H9 (cell line): ENCODE measurements at regions not wholly inside any gene's neighbourhood (a gene's known extent, or its start where the extent isn't known, plus 50 kb on each side); places are given as distances from the start of the nearest gene placed in this dataset.

Source experiments
- DNase-seq: peaks from one replicate; pipeline ENCODE4 v3.0.0-alpha.2; 2017
- H2AFZ ChIP-seq: one replicate; pipeline ENCODE4 v1.6.1; 2013; ENCODE audit warnings: mild to moderate bottlenecking, low read length, control low read depth, moderate library complexity
- H2AK5ac ChIP-seq: 2 replicates; pipeline ENCODE4 v1.6.1; 2013; ENCODE audit warnings: low read length, control low read depth, mixed read lengths; ENCODE audit not compliant: insufficient read length
- H2BK120ac ChIP-seq: one replicate; pipeline ENCODE4 v1.6.1; 2013; ENCODE audit warnings: low read depth, mild to moderate bottlenecking, low read length, control low read depth, inconsistent platforms; ENCODE audit not compliant: poor library complexity, severe bottlenecking
- H2BK12ac ChIP-seq: 2 replicates; pipeline ENCODE4 v1.6.1; 2013; ENCODE audit warnings: low read length, control low read depth, mixed read lengths, low read depth; ENCODE audit not compliant: insufficient read length
- H2BK15ac ChIP-seq: 2 replicates; pipeline ENCODE4 v1.6.1; 2013; ENCODE audit warnings: low read depth, low read length, control low read depth
- H2BK20ac ChIP-seq: one replicate; pipeline ENCODE4 v1.6.1; 2013; ENCODE audit warnings: low read depth, mild to moderate bottlenecking, low read length, control low read depth, inconsistent platforms; ENCODE audit not compliant: poor library complexity, severe bottlenecking
- H2BK5ac ChIP-seq: 2 replicates; pipeline ENCODE4 v1.6.1; 2013; ENCODE audit warnings: low read length, control low read depth, mixed read lengths; ENCODE audit not compliant: insufficient read length
- H3K14ac ChIP-seq: 2 replicates; pipeline ENCODE4 v1.6.1; 2013; ENCODE audit warnings: low read length, control low read depth; ENCODE audit not compliant: insufficient read depth
- H3K18ac ChIP-seq: 2 replicates; pipeline ENCODE4 v1.6.1; 2013; ENCODE audit warnings: low read depth, mild to moderate bottlenecking, mixed read lengths, low read length, control low read depth; ENCODE audit not compliant: insufficient read length
- H3K23ac ChIP-seq: 2 replicates; pipeline ENCODE4 v1.6.1; 2013; ENCODE audit warnings: low read length, control low read depth, mixed read lengths, low read depth; ENCODE audit not compliant: insufficient read length
- H3K23me2 ChIP-seq: 2 replicates; pipeline ENCODE4 v1.6.1; 2013; ENCODE audit warnings: low read depth, mild to moderate bottlenecking, mixed read lengths, low read length, control low read depth; ENCODE audit not compliant: insufficient read length, poor library complexity, severe bottlenecking
- H3K27ac ChIP-seq: 2 replicates; pipeline ENCODE4 v1.5.1; 2013; ENCODE audit warnings: low read length, control low read depth, mixed read lengths, low read depth; ENCODE audit not compliant: insufficient read length
- H3K27me3 ChIP-seq: 2 replicates; pipeline ENCODE4 v1.6.1; 2013; ENCODE audit warnings: low read length, control low read depth, inconsistent platforms; ENCODE audit not compliant: insufficient read depth
- H3K4ac ChIP-seq: 2 replicates; pipeline ENCODE4 v1.6.1; 2013; ENCODE audit warnings: low read depth, mild to moderate bottlenecking, control low read depth, inconsistent platforms, low read length, moderate library complexity
- H3K4me1 ChIP-seq: 2 replicates; pipeline ENCODE4 v1.6.1; 2013; ENCODE audit warnings: low read length, control low read depth, inconsistent platforms; ENCODE audit not compliant: insufficient read depth
- H3K4me2 ChIP-seq: 2 replicates; pipeline ENCODE4 v1.6.1; 2013; ENCODE audit warnings: low read length, control low read depth, mixed read lengths; ENCODE audit not compliant: insufficient read length, insufficient read depth
- H3K56ac ChIP-seq: 2 replicates; pipeline ENCODE4 v1.6.1; 2013; ENCODE audit warnings: low read depth, mild to moderate bottlenecking, mixed read lengths, low read length, control low read depth; ENCODE audit not compliant: insufficient read length
- H3K79me1 ChIP-seq: 2 replicates; pipeline ENCODE4 v1.6.1; 2013; ENCODE audit warnings: low read depth, mild to moderate bottlenecking, moderate library complexity, low read length, control low read depth, inconsistent platforms; ENCODE audit not compliant: insufficient read depth, poor library complexity, severe bottlenecking
- H3K79me2 ChIP-seq: 2 replicates; pipeline ENCODE4 v1.6.1; 2013; ENCODE audit warnings: low read length, control low read depth, inconsistent platforms; ENCODE audit not compliant: insufficient read depth
- H3K9ac ChIP-seq: 2 replicates; pipeline ENCODE4 v1.6.1; 2013; ENCODE audit warnings: low read length, control low read depth, mixed read lengths; ENCODE audit not compliant: insufficient read length; ENCODE audit errors: extremely low read depth
- H3K9me3 ChIP-seq: one replicate; pipeline ENCODE4 v1.6.1; 2013; ENCODE audit warnings: low read depth, low read length, inconsistent platforms; ENCODE audit not compliant: control insufficient read depth
- H3T11ph ChIP-seq: one replicate; pipeline ENCODE4 v1.6.1; 2013; ENCODE audit warnings: mild to moderate bottlenecking, low read length, control low read depth, inconsistent platforms
- H4K20me1 ChIP-seq: one replicate; pipeline ENCODE4 v1.6.1; 2013; ENCODE audit not compliant: control insufficient read depth, insufficient read length, insufficient read depth
- H4K5ac ChIP-seq: 2 replicates; pipeline ENCODE4 v1.6.1; 2013; ENCODE audit warnings: low read depth, mild to moderate bottlenecking, mixed read lengths, low read length, control low read depth; ENCODE audit not compliant: insufficient read length
- H4K8ac ChIP-seq: replicated peaks from 2 replicates; pipeline ENCODE4 v1.6.1; 2013; ENCODE audit warnings: low read length, control low read depth, mixed read lengths, low read depth; ENCODE audit not compliant: insufficient read length
- H4K91ac ChIP-seq: 2 replicates; pipeline ENCODE4 v1.6.1; 2013; ENCODE audit warnings: low read depth, mild to moderate bottlenecking, moderate library complexity, mixed read lengths, low read length, control low read depth; ENCODE audit not compliant: insufficient read length
- H3K27ac Mint-ChIP-seq, 3 experiments: 2 replicates in 2 of 3; 3 replicates in 1 of 3; pipeline ENCODE4 v1.8.0; 2020 to 2021; ENCODE audit warnings: mixed read lengths in 3 of 3, mild to moderate bottlenecking in 1 of 3, moderate library complexity in 1 of 3
- H3K27me3 Mint-ChIP-seq: 2 replicates; pipeline ENCODE4 v1.8.0; 2021; ENCODE audit warnings: low read depth, mild to moderate bottlenecking, moderate library complexity, mixed read lengths
- H3K36me3 Mint-ChIP-seq, 3 experiments: 2 replicates in 2 of 3; 3 replicates in 1 of 3; pipeline ENCODE4 v1.8.0; 2020 to 2021; ENCODE audit warnings: low read depth in 3 of 3, mixed read lengths in 3 of 3; ENCODE audit not compliant: insufficient read depth in 1 of 3
- H3K4me1 Mint-ChIP-seq, 2 experiments: 2 replicates each; pipeline ENCODE4 v1.8.0; 2020; ENCODE audit warnings: mixed read lengths in 2 of 2
- H3K4me3 Mint-ChIP-seq, 2 experiments: 2 replicates in 1 of 2; 3 replicates in 1 of 2; pipeline ENCODE4 v1.8.0; 2020 to 2021; ENCODE audit warnings: mild to moderate bottlenecking in 2 of 2, mixed read lengths in 2 of 2, moderate library complexity in 1 of 2
- H3K9me3 Mint-ChIP-seq, 2 experiments: 2 replicates in 1 of 2; 3 replicates in 1 of 2; pipeline ENCODE4 v1.8.0; 2020; ENCODE audit warnings: mild to moderate bottlenecking in 2 of 2, mixed read lengths in 2 of 2, moderate library complexity in 1 of 2
- WGBS: extraction: QIAGEN DNeasy Blood & Tissue Kit; methylation state at CpG from one replicate; pipeline ENCODE4 v1.1.7; 2013; ENCODE audit warnings: missing lambda C conversion rate, low lambda C conversion rate, mixed read lengths; ENCODE audit not compliant: insufficient read length; ENCODE audit errors: extremely low coverage; 5-methylcytosine and 5-hydroxymethylcytosine counted together
- TF ChIP-seq, protein P1 (sequence below): fragments of 200-600 bp; sonication (generic); conservative IDR thresholded peaks from 3 replicates; pipeline ENCODE4 v1.8.0; 2021; ENCODE audit warnings: antibody characterized with exemption, mild to moderate bottlenecking

DNA sequence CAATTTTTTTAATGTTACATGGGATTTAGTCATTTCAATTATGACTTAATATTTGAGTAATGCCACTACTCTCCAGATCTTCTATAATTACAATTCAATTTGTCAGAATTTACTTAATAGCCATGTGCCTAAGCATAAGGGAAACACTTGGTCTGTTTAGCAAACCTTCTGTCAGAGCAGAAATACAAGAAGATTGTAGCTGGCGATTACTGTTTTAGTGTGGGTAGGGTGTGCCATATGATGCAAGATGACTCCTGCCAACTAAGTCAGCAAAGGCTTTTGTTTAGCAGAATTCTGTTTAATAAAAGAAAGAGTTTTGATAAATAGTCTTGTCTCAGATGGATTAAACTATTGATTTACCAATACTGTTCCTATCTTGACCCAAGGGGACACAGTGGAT is 455.4 kb downstream of the RNF144B start:
- Histone ChIP-seq H3K4ac (no peak overlapping the region), H3K27me3 (no peaks in the 10 kb centered on the region), H3K23me2 (no peaks in the 10 kb centered on the region), H2AK5ac (no peak overlapping the region), H3K9ac (no peak overlapping the region), H2BK120ac (no peak overlapping the region), H3K18ac (no peak overlapping the region), H3K4me1 (no peaks in the 10 kb centered on the region), H3K56ac (no peak overlapping the region), H4K8ac (no peak overlapping the region), H4K20me1 (no peaks in the 10 kb centered on the region), H2BK15ac (no peak overlapping the region), H2AFZ (no peak overlapping the region), H4K5ac (no peak overlapping the region), H3K14ac (no peak overlapping the region), H3K9me3 (no peaks in the 10 kb centered on the region), H2BK5ac (no peak overlapping the region), H4K91ac (no peak overlapping the region), H3T11ph (no peak overlapping the region), H2BK12ac (no peak overlapping the region), H3K23ac (no peak overlapping the region), H3K79me2 (no peaks in the 10 kb centered on the region), H3K79me1 (no peaks in the 10 kb centered on the region), H3K4me2 (no peak overlapping the region), H2BK20ac (no peak overlapping the region), H3K27ac (no peak overlapping the region)
- no CpG with 5 or more reads among the region's 1 CpG for WGBS
- H3K4me3 Mint-ChIP-seq: no peak overlapping the region
- DNase-seq: no peak
- H3K27ac Mint-ChIP-seq: no peak overlapping the region
- no peaks in the 10 kb centered on the region for H3K36me3 Mint-ChIP-seq
- no peaks in the 10 kb centered on the region for H3K27me3 Mint-ChIP-seq
- H3K4me1 Mint-ChIP-seq: no peaks in the 10 kb centered on the region
- TF ChIP-seq, protein P1, sequence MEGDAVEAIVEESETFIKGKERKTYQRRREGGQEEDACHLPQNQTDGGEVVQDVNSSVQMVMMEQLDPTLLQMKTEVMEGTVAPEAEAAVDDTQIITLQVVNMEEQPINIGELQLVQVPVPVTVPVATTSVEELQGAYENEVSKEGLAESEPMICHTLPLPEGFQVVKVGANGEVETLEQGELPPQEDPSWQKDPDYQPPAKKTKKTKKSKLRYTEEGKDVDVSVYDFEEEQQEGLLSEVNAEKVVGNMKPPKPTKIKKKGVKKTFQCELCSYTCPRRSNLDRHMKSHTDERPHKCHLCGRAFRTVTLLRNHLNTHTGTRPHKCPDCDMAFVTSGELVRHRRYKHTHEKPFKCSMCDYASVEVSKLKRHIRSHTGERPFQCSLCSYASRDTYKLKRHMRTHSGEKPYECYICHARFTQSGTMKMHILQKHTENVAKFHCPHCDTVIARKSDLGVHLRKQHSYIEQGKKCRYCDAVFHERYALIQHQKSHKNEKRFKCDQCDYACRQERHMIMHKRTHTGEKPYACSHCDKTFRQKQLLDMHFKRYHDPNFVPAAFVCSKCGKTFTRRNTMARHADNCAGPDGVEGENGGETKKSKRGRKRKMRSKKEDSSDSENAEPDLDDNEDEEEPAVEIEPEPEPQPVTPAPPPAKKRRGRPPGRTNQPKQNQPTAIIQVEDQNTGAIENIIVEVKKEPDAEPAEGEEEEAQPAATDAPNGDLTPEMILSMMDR: no peak
- no peaks in the 10 kb centered on the region for H3K9me3 Mint-ChIP-seq
